Mucosa of stomach (tissue), 1 donor: ENCODE measurements at regions not wholly inside any gene's neighbourhood (a gene's known extent, or its start where the extent isn't known, plus 50 kb on each side); places are given as distances from the start of the nearest gene placed in this dataset.

Experiments
- H3K27me3 ChIP-seq: one replicate; pipeline ENCODE4 v1.7.0; 2013; ENCODE audit warnings: mild to moderate bottlenecking, low read length; ENCODE audit not compliant: control insufficient read depth, insufficient read depth
- H3K36me3 ChIP-seq: one replicate; pipeline ENCODE4 v1.7.0; 2013; ENCODE audit warnings: low read length; ENCODE audit not compliant: control insufficient read depth, insufficient read depth
- H3K4me1 ChIP-seq: one replicate; pipeline ENCODE4 v1.7.0; 2013; ENCODE audit warnings: mild to moderate bottlenecking, low read length; ENCODE audit not compliant: control insufficient read depth, insufficient read depth
- H3K4me3 ChIP-seq: one replicate; pipeline ENCODE4 v1.7.0; 2013; ENCODE audit warnings: low read length
- H3K9ac ChIP-seq: one replicate; pipeline ENCODE4 v1.7.0; 2013; ENCODE audit warnings: mild to moderate bottlenecking, low read length, moderate library complexity
- H3K9me3 ChIP-seq: one replicate; pipeline ENCODE4 v1.7.0; 2013; ENCODE audit warnings: mild to moderate bottlenecking, low read length, moderate library complexity; ENCODE audit not compliant: control insufficient read depth
- donor health status: Pancreatic carcinoma.

DNA sequence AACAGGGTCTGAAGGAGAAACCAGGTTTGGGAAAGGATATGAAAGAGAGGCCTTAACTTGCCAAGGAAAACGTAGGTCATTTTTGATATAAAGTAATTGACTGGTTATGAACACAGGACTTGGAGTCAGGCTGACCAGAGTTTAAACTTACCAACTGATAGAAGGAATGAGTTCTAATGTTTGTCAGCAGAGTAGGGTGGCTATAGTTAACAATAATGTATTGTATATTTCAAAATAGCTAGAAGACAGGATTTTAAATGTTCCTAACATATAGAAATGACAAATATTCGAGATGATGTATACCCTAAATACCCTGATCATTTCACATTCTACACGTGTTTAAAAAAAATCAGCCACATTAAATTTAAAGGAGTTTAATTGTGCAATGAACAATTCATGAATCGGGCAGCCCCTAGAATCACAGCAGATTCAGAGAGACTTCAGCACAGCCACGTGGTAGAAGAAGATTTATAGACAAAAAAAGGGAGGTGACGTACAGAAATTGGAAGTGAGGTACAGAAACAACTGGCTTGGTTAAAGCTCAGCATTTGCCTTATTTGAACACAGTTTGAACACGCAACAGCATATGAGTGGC, 52.5 kb upstream of the PLEKHG7 start:
- H3K9me3 ChIP-seq, result no peaks in the 10 kb centered on the region
- H3K36me3 ChIP-seq, result no peaks in the 10 kb centered on the region
- no peak overlapping the region for H3K4me3 ChIP-seq
- peaks cover 6% of the 10 kb centered on the region for H3K4me1 ChIP-seq
- no peak overlapping the region for H3K9ac ChIP-seq
- no peaks in the 10 kb centered on the region for H3K27me3 ChIP-seq

DNA sequence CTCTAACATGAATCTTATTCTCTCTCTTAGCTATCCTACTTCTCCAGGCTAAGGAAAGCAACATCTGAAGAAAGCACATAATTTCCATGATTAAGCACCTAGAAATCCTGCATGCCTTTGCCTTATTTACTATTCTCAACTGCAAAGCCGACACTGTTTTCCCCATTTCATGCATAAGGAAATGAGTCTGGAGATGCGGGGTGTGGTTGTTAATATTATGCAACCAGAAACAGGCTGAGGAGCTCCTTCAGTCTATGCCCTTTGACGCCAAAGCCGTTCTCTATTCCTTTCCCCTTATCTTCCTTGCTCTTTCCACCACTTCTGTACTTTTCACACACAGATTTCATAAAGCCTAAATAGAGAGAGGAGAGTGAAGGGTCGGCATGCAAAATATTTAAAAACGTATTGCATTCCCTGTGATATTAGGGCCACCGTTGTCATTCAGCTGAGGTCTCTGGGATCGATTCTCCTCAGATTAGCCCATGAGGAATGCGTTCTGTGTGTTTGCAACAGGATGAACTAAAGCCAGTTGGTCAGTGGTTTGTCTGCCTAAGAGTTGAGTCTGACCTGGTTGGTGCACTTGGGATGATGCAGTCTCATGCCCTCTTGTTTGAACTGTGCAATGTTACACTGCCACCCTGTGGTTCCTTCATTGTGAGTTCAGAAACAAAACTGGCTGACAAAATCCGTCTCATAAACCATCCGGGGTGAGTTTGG, 53.1 kb upstream of the PLEKHG7 start:
- no peak overlapping the region for H3K9ac ChIP-seq
- H3K4me3 ChIP-seq, result no peak overlapping the region
- H3K4me1 ChIP-seq, result peaks cover 6% of the 10 kb centered on the region
- no peaks in the 10 kb centered on the region for H3K9me3 ChIP-seq
- H3K36me3 ChIP-seq, result no peaks in the 10 kb centered on the region
- H3K27me3 ChIP-seq, result no peaks in the 10 kb centered on the region

DNA sequence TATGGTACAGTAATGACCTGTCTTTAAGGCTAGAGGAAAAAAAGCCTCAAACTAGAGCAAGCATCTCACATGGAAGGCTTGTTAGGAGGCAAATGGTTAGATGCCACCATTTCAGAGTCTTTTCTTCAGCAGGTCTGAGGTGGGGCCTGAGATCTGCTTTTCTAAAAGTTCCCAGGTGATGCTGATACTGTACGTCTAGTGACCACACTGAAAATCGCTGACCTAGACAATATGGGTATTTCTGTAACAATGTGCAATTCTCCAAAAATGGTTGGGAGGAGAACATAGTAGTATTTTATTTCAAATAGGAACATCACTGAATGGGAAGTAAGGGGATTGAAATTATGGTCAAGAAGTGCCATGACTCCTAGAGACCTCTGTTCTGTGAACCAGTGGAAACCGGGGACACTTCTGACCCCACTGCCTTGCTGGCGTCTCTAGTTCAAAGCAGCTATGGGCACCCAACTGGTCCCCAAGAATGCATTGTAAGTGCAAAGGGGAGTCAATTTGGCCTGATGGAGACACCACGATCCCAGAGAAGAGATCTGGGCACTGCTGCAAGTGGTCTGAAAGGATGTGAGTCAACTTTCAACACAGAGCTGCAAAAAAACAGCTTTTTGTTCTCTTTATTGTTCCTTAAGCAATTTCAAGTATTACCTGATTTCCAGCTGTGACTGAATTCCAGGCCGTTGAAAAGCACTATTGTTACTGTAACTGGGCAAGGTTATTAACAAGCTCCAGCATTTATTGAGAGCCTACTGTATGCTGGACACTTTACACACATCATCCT, 54.4 kb upstream of the PLEKHG7 start:
- H3K9ac ChIP-seq, result no peak overlapping the region
- no peaks in the 10 kb centered on the region for H3K36me3 ChIP-seq
- H3K27me3 ChIP-seq, result no peaks in the 10 kb centered on the region

GRCh38 chr12:92641291-92641690, 61.5 kb upstream of the PLEKHG7 start:
- no peaks in the 10 kb centered on the region for H3K27me3 ChIP-seq

More for the DNA sequence above, 54.4 kb upstream of the PLEKHG7 start:
- no peak overlapping the region for H3K4me3 ChIP-seq
- peaks cover 6% of the 10 kb centered on the region for H3K4me1 ChIP-seq
- H3K9me3 ChIP-seq, result no peaks in the 10 kb centered on the region

DNA sequence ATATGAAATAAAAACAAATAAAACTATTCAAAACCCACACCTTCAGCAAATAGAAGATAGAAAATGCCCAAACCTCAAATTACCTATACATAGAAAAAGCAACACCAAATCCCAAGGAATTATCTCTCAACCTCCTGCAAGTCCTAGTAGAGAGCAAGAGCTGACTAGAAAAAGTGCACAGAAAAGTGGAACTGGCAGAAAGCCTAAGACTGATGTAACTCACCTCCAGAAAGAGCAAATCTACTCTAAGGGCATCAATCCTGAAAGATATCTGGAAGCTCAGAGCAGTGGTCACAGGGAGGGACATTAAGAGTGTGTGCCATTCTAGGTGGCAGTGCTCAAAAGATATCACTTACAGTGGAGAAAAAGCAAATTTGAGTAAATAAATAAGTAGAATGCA, 62.1 kb upstream of the PLEKHG7 start:
- Histone ChIP-seq H3K36me3 (no peaks in the 10 kb centered on the region), H3K4me3 (no peak overlapping the region), H3K9ac (no peak overlapping the region), H3K27me3 (no peaks in the 10 kb centered on the region), H3K9me3 (no peaks in the 10 kb centered on the region), H3K4me1 (no peaks in the 10 kb centered on the region)

More at GRCh38 chr12:92641291-92641690, 61.5 kb upstream of the PLEKHG7 start:
- Histone ChIP-seq H3K36me3 (no peaks in the 10 kb centered on the region), H3K4me1 (no peaks in the 10 kb centered on the region), H3K9ac (no peak overlapping the region), H3K9me3 (no peaks in the 10 kb centered on the region), H3K4me3 (no peak overlapping the region)

DNA sequence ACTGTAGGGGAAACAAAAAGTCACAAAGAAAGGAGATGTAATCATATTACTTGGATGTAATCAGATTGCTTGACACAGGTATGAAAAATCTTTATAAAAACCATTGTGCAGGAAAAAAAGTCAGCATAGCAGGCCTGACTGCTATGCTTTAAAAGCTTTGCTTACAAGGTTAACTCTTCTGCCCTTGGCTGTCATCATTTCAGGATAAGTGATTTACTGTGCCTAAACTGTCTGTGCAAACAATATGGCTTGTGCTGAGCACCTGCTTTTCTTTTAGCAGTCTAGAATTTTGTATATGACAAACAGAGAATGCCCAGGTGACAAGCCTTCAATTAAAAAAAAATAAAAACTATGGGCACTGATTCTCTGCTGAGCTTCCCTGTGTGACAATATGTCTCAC, 63.8 kb upstream of the PLEKHG7 start:
- Histone ChIP-seq H3K4me1 (no peaks in the 10 kb centered on the region), H3K36me3 (no peaks in the 10 kb centered on the region), H3K4me3 (no peak overlapping the region), H3K9me3 (no peaks in the 10 kb centered on the region), H3K9ac (no peak overlapping the region), H3K27me3 (no peaks in the 10 kb centered on the region)

DNA sequence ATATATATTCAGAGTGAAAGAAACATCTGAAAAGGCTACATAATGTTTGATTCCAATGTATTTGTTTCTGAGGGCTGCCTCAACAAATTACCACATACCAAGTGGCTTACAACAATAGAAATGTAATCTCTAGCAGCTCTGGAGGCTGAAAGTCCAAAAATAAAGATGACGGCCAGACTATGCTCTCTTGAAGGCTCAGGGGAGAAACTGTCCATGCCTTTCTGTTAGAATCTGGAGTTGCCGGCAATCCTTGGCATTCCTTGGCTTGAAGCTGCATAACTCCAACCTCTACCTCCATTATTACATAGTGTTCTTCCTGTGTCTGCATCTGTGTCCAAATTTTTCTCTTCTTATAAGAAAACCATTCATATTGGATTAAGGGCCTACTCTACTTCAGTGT, 68.1 kb upstream of the PLEKHG7 start:
- Histone ChIP-seq H3K9me3 (no peaks in the 10 kb centered on the region), H3K27me3 (no peaks in the 10 kb centered on the region)

DNA sequence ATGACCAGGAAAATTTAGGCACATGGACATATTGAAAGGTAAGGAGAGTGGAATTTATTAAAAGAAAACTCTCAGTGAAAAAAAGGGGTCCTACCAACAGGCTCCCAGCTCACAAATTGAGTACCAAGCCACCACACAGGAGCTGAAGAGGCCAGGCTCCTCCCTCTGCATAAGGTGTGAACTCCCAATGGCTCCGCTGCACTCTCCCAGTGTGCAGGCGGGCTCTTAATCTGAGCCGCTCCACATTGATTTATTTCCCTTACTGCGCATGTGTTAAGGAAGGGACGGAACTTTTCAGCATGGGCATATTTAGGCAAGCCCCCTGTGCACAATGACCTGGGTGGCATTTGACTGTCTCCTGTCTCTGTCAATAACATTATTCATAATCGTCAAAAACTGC, 68.6 kb upstream of the PLEKHG7 start:
- no peak overlapping the region for H3K9ac ChIP-seq
- H3K9me3 ChIP-seq, result no peaks in the 10 kb centered on the region
- no peaks in the 10 kb centered on the region for H3K4me1 ChIP-seq
- no peaks in the 10 kb centered on the region for H3K36me3 ChIP-seq
- H3K4me3 ChIP-seq, result no peak overlapping the region
- H3K27me3 ChIP-seq, result no peaks in the 10 kb centered on the region

More for the DNA sequence above, 68.1 kb upstream of the PLEKHG7 start:
- H3K9ac ChIP-seq, result no peak overlapping the region
- no peaks in the 10 kb centered on the region for H3K4me1 ChIP-seq
- H3K36me3 ChIP-seq, result no peaks in the 10 kb centered on the region
- no peak overlapping the region for H3K4me3 ChIP-seq

DNA sequence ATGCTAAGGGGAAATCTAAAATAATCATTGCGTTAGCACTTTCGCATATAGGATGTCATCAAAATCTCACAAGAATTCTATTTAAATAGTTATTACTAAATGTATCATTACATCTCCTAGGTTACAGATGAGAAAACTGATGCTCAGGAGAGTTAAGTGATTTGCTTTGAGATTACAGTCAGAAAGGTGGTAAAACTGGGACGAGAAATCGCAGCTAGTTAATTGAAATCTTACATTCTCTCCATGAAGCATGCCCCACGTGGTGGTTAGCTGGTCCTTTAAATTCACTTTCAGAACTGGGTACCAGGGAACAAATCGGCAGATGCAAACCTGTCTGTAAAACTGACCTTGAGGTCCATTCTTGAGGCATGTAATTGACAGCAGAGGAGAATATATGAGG, 71.8 kb upstream of the PLEKHG7 start:
- no peaks in the 10 kb centered on the region for H3K36me3 ChIP-seq
- no peak overlapping the region for H3K9ac ChIP-seq
- H3K27me3 ChIP-seq, result no peaks in the 10 kb centered on the region
- no peak overlapping the region for H3K4me3 ChIP-seq
- H3K4me1 ChIP-seq, result no peaks in the 10 kb centered on the region
- H3K9me3 ChIP-seq, result no peaks in the 10 kb centered on the region

- Histone ChIP-seq H3K27me3 (no peaks in the 10 kb centered on the region), H3K9me3 (no peaks in the 10 kb centered on the region), H3K36me3 (no peaks in the 10 kb centered on the region), H3K4me3 (no peak overlapping the region), H3K4me1 (no peaks in the 10 kb centered on the region), H3K9ac (no peak overlapping the region)
Measured at GRCh38 chr12:92629349-92630065, 73.3 kb upstream of the PLEKHG7 start.

- Histone ChIP-seq H3K4me3 (no peak overlapping the region), H3K27me3 (no peaks in the 10 kb centered on the region), H3K9ac (no peak overlapping the region), H3K9me3 (no peaks in the 10 kb centered on the region), H3K4me1 (no peaks in the 10 kb centered on the region), H3K36me3 (no peaks in the 10 kb centered on the region)
Measured at GRCh38 chr12:92628476-92628875, 74.3 kb upstream of the PLEKHG7 start.

GRCh38 chr12:92627511-92627910, 75.3 kb upstream of the PLEKHG7 start:
- no peaks in the 10 kb centered on the region for H3K4me1 ChIP-seq
- no peak overlapping the region for H3K9ac ChIP-seq
- H3K36me3 ChIP-seq, result no peaks in the 10 kb centered on the region
- H3K4me3 ChIP-seq, result no peak overlapping the region
- H3K27me3 ChIP-seq, result no peaks in the 10 kb centered on the region
- no peaks in the 10 kb centered on the region for H3K9me3 ChIP-seq
